ENCODE measurements at regions not wholly inside any gene's neighbourhood (a gene's known extent, or its start where the extent isn't known, plus 50 kb on each side); places are given as distances from the start of the nearest gene placed in this dataset.

DNA sequence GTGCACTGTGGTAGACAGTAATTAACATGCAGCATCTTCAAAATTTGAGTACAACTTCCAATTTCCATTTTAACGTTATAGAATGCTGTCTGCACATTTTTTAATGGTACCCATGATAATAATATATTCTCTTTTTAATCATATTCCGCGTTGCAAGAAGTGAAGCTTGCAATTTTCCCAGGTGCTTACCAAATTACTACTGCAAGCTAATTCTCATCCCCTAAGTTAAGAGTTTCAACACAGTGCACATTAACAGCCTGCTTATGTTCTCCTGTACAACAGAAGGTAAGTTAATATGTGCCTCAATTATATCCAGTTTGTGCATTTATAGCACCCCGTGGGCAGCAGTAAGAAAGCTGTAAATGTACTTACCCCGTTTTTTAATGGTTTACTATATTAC, 132.9 kb downstream of the CBLN2 start:
- H3K9me3 Mint-ChIP-seq, result peaks cover 6% of the 10 kb centered on the region
- no peaks in the 10 kb centered on the region for H3K4me1 Mint-ChIP-seq (ENCODE audit: low read depth)
- no peak overlapping the region for H3K27ac Mint-ChIP-seq
- H3K27me3 Mint-ChIP-seq (ENCODE audit: low read depth), result no peaks in the 10 kb centered on the region
- intact Hi-C loops (cut with micrococcal nuclease), result no loop called here
- H3K36me3 Mint-ChIP-seq (ENCODE audit: low read depth), result no peaks in the 10 kb centered on the region
- H3K4me3 Mint-ChIP-seq (ENCODE audit: low read depth), result no peak overlapping the region
- no peak for DNase-seq (ENCODE audit: low spot score)

DNA sequence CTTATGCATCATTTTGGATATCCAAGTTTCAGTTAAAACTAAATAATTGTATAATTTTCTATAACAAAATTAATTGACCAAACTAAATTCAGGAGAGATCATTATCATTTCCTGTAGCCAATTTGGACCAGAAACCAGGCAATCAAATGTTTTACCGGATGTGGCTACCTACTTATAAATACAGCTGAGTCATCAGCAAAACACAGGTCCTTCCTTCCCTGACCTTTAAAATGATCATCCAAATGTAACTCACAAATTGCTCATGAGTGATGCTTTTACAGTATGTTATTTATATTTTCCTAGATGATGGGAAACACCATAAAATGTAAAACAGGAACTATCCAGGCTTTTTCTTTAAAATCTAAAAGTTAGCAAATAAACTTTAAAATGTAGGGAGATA, 133.7 kb downstream of the CBLN2 start:
- H3K27ac Mint-ChIP-seq, result no peak overlapping the region
- intact Hi-C loops (cut with micrococcal nuclease), result no loop called here
- H3K9me3 Mint-ChIP-seq, result peaks cover 6% of the 10 kb centered on the region
- DNase-seq (ENCODE audit: low spot score), result no peak
- no peak overlapping the region for H3K4me3 Mint-ChIP-seq (ENCODE audit: low read depth)
- H3K4me1 Mint-ChIP-seq (ENCODE audit: low read depth), result no peaks in the 10 kb centered on the region
- no peaks in the 10 kb centered on the region for H3K27me3 Mint-ChIP-seq (ENCODE audit: low read depth)
- no peaks in the 10 kb centered on the region for H3K36me3 Mint-ChIP-seq (ENCODE audit: low read depth)

- intact Hi-C loops (cut with micrococcal nuclease), result no loop called here
- peaks cover 6% of the 10 kb centered on the region for H3K9me3 Mint-ChIP-seq
- H3K4me1 Mint-ChIP-seq (ENCODE audit: low read depth), result no peaks in the 10 kb centered on the region
- H3K4me3 Mint-ChIP-seq (ENCODE audit: low read depth), result no peak overlapping the region
- DNase-seq (ENCODE audit: low spot score), result no peak
- no peak overlapping the region for H3K27ac Mint-ChIP-seq
- H3K36me3 Mint-ChIP-seq (ENCODE audit: low read depth), result no peaks in the 10 kb centered on the region
- H3K27me3 Mint-ChIP-seq (ENCODE audit: low read depth), result no peaks in the 10 kb centered on the region
Measured at GRCh38 chr18:72409903-72410302, 134.2 kb downstream of the CBLN2 start.

- no peak for DNase-seq (ENCODE audit: low spot score)
- no peaks in the 10 kb centered on the region for H3K36me3 Mint-ChIP-seq (ENCODE audit: low read depth)
- H3K4me3 Mint-ChIP-seq (ENCODE audit: low read depth), result no peak overlapping the region
Measured at GRCh38 chr18:72407048-72407447, 137.1 kb downstream of the CBLN2 start.

GRCh38 chr18:72391951-72392350, 152.2 kb downstream of the CBLN2 start:
- no peak overlapping the region for H3K4me3 Mint-ChIP-seq (ENCODE audit: low read depth)
- no peak for DNase-seq (ENCODE audit: low spot score)
- peaks cover 16% of the 10 kb centered on the region for H3K9me3 Mint-ChIP-seq
- H3K4me1 Mint-ChIP-seq (ENCODE audit: low read depth), result no peaks in the 10 kb centered on the region
- H3K27ac Mint-ChIP-seq, result no peak overlapping the region
- no peaks in the 10 kb centered on the region for H3K27me3 Mint-ChIP-seq (ENCODE audit: low read depth)
- H3K36me3 Mint-ChIP-seq (ENCODE audit: low read depth), result no peaks in the 10 kb centered on the region
- intact Hi-C loops (cut with micrococcal nuclease), result no loop called here

More at GRCh38 chr18:72407048-72407447, 137.1 kb downstream of the CBLN2 start:
- H3K27ac Mint-ChIP-seq, result no peak overlapping the region
- intact Hi-C loops (cut with micrococcal nuclease), result no loop called here
- no peaks in the 10 kb centered on the region for H3K27me3 Mint-ChIP-seq (ENCODE audit: low read depth)
- peaks cover 6% of the 10 kb centered on the region for H3K9me3 Mint-ChIP-seq
- no peaks in the 10 kb centered on the region for H3K4me1 Mint-ChIP-seq (ENCODE audit: low read depth)

DNA sequence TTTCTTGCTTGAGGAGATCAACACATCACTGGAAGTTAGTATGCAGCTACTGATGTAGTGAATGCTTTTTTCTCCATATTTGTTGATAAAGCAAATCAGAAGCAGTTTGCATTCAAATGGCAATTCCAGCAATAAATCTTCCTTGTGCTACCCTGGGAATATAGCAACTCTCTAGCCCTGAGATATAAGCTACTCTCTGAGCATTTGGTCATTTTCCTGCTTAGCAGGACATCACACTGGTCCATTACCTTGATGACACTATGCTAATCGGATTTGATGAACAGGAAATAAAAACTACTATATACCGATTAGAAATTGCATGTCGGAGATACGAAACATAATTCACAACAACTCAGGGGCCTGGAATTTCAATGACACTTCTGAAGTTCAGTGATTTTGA, 152.7 kb downstream of the CBLN2 start:
- Mint-ChIP-seq H3K36me3 (ENCODE audit: low read depth) (no peaks in the 10 kb centered on the region), H3K9me3 (peaks cover 16% of the 10 kb centered on the region), H3K4me1 (ENCODE audit: low read depth) (no peaks in the 10 kb centered on the region), H3K4me3 (ENCODE audit: low read depth) (no peak overlapping the region), H3K27ac (no peak overlapping the region), H3K27me3 (ENCODE audit: low read depth) (no peaks in the 10 kb centered on the region)
- intact Hi-C loops (cut with micrococcal nuclease), result no loop called here
- DNase-seq (ENCODE audit: low spot score), result no peak

- intact Hi-C loops (cut with micrococcal nuclease), result no loop called here
- no peaks in the 10 kb centered on the region for H3K36me3 Mint-ChIP-seq (ENCODE audit: low read depth)
- peaks cover 6% of the 10 kb centered on the region for H3K9me3 Mint-ChIP-seq
- H3K27ac Mint-ChIP-seq, result no peak overlapping the region
- no peak for DNase-seq (ENCODE audit: low spot score)
- H3K4me1 Mint-ChIP-seq (ENCODE audit: low read depth), result no peaks in the 10 kb centered on the region
- H3K4me3 Mint-ChIP-seq (ENCODE audit: low read depth), result no peak overlapping the region
- no peaks in the 10 kb centered on the region for H3K27me3 Mint-ChIP-seq (ENCODE audit: low read depth)
Measured at GRCh38 chr18:72378016-72378415, 166.1 kb downstream of the CBLN2 start.

- intact Hi-C loops (cut with micrococcal nuclease), result no loop called here
- no peak overlapping the region for H3K27ac Mint-ChIP-seq
- peaks cover 6% of the 10 kb centered on the region for H3K9me3 Mint-ChIP-seq
- H3K4me3 Mint-ChIP-seq (ENCODE audit: low read depth), result no peak overlapping the region
- no peaks in the 10 kb centered on the region for H3K27me3 Mint-ChIP-seq (ENCODE audit: low read depth)
- DNase-seq (ENCODE audit: low spot score), result no peak
- H3K36me3 Mint-ChIP-seq (ENCODE audit: low read depth), result no peaks in the 10 kb centered on the region
- H3K4me1 Mint-ChIP-seq (ENCODE audit: low read depth), result no peaks in the 10 kb centered on the region
Measured at GRCh38 chr18:72376256-72376655, 167.9 kb downstream of the CBLN2 start.

DNA sequence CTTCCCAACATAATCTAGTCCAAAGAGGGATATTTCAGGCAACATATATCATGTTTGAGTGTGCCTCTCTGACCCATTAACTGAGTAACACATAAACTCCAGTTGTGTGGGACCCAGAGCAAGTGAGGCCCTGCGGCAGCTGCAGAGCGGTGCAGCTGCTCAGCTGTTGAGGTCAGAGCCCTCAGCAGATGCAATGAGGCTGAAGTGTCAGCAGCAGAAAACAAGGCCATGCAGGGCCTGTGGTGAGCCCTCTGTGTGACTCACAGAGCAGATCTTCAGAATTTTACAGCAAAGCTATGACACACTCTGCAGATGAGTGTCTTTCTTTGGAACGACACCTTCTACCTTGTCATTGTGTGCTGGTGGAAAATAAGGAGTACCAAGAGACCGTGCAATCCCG, 168.5 kb downstream of the CBLN2 start:
- no peak overlapping the region for H3K4me3 Mint-ChIP-seq (ENCODE audit: low read depth)
- H3K36me3 Mint-ChIP-seq (ENCODE audit: low read depth), result no peaks in the 10 kb centered on the region
- H3K27ac Mint-ChIP-seq, result no peak overlapping the region
- peaks cover 6% of the 10 kb centered on the region for H3K9me3 Mint-ChIP-seq
- intact Hi-C loops (cut with micrococcal nuclease), result no loop called here
- H3K4me1 Mint-ChIP-seq (ENCODE audit: low read depth), result no peaks in the 10 kb centered on the region
- no peaks in the 10 kb centered on the region for H3K27me3 Mint-ChIP-seq (ENCODE audit: low read depth)
- DNase-seq (ENCODE audit: low spot score), result no peak

GRCh38 chr18:72372076-72372475, 172.1 kb downstream of the CBLN2 start:
- H3K4me1 Mint-ChIP-seq (ENCODE audit: low read depth), result no peaks in the 10 kb centered on the region
- H3K36me3 Mint-ChIP-seq (ENCODE audit: low read depth), result no peaks in the 10 kb centered on the region

DNA sequence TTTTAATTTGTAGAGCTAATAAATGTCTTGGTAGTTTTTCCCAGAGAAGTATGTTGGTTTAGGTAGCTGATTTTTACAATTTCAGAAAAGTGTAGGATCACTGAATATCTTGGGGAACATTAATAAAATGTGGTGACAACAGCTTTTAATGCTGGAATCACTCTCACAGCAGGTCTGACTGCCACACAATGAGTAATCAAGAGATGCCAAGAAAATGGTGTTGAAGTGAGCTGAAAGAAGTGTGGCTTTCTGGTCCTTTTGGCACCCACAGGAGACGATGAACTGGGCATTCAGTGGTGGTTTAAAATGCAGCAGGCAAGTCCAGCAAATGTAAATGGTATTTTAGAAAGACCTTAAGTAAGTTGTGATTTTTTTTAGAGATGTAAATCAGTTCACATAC, 175.8 kb downstream of the CBLN2 start:
- no peaks in the 10 kb centered on the region for H3K4me1 Mint-ChIP-seq (ENCODE audit: low read depth)
- H3K36me3 Mint-ChIP-seq (ENCODE audit: low read depth), result no peaks in the 10 kb centered on the region
- DNase-seq (ENCODE audit: low spot score), result no peak
- H3K4me3 Mint-ChIP-seq (ENCODE audit: low read depth), result no peak overlapping the region
- no peak overlapping the region for H3K27ac Mint-ChIP-seq
- peaks cover 5% of the 10 kb centered on the region for H3K9me3 Mint-ChIP-seq
- H3K27me3 Mint-ChIP-seq (ENCODE audit: low read depth), result no peaks in the 10 kb centered on the region
- intact Hi-C loops (cut with micrococcal nuclease), result no loop called here

More at GRCh38 chr18:72372076-72372475, 172.1 kb downstream of the CBLN2 start:
- H3K27ac Mint-ChIP-seq, result no peak overlapping the region
- H3K9me3 Mint-ChIP-seq, result peaks cover 5% of the 10 kb centered on the region
- intact Hi-C loops (cut with micrococcal nuclease), result no loop called here
- H3K27me3 Mint-ChIP-seq (ENCODE audit: low read depth), result no peaks in the 10 kb centered on the region
- H3K4me3 Mint-ChIP-seq (ENCODE audit: low read depth), result no peak overlapping the region
- DNase-seq (ENCODE audit: low spot score), result no peak

- Mint-ChIP-seq H3K4me3 (ENCODE audit: low read depth) (no peak overlapping the region), H3K9me3 (peaks cover 10% of the 10 kb centered on the region), H3K27me3 (ENCODE audit: low read depth) (no peaks in the 10 kb centered on the region), H3K36me3 (ENCODE audit: low read depth) (no peaks in the 10 kb centered on the region), H3K27ac (no peak overlapping the region), H3K4me1 (ENCODE audit: low read depth) (no peaks in the 10 kb centered on the region)
- intact Hi-C loops (cut with micrococcal nuclease), result no loop called here
- DNase-seq (ENCODE audit: low spot score), result no peak
Measured at GRCh38 chr18:72360634-72361033, 183.5 kb downstream of the CBLN2 start.

- no peaks in the 10 kb centered on the region for H3K27me3 Mint-ChIP-seq (ENCODE audit: low read depth)
- H3K36me3 Mint-ChIP-seq (ENCODE audit: low read depth), result no peaks in the 10 kb centered on the region
- intact Hi-C loops (cut with micrococcal nuclease), result no loop called here
- no peak overlapping the region for H3K4me3 Mint-ChIP-seq (ENCODE audit: low read depth)
- H3K27ac Mint-ChIP-seq, result no peak overlapping the region
- no peaks in the 10 kb centered on the region for H3K4me1 Mint-ChIP-seq (ENCODE audit: low read depth)
- DNase-seq (ENCODE audit: low spot score), result no peak
- peaks cover 2% of the 10 kb centered on the region for H3K9me3 Mint-ChIP-seq
Measured at GRCh38 chr18:72342933-72343332, 201.2 kb downstream of the CBLN2 start.

GRCh38 chr18:72339976-72340375, 204.2 kb downstream of the CBLN2 start:
- H3K27ac Mint-ChIP-seq, result no peak overlapping the region
- no peaks in the 10 kb centered on the region for H3K36me3 Mint-ChIP-seq (ENCODE audit: low read depth)
- no peaks in the 10 kb centered on the region for H3K9me3 Mint-ChIP-seq
- no peaks in the 10 kb centered on the region for H3K4me1 Mint-ChIP-seq (ENCODE audit: low read depth)
- intact Hi-C loops (cut with micrococcal nuclease), result no loop called here
- no peak for DNase-seq (ENCODE audit: low spot score)
- no peak overlapping the region for H3K4me3 Mint-ChIP-seq (ENCODE audit: low read depth)
- no peaks in the 10 kb centered on the region for H3K27me3 Mint-ChIP-seq (ENCODE audit: low read depth)

Data from activated T-helper 2 cell treated with anti-CD3 and anti-CD28 coated beads, Interferon-gamma antibody, Interleukin-2, Interleukin-4, amounts not matched to agents 10 μg/mL and 5 μg/mL and 100 μg/mL, durations not matched to agents 14 hours and 24 hours and 36 hours (primary cell).